Posterior vena cava (tissue), 2 donors: ENCODE measurements at regions not wholly inside any gene's neighbourhood (a gene's known extent, or its start where the extent isn't known, plus 50 kb on each side); places are given as distances from the start of the nearest gene placed in this dataset.

Experiments
- DNase-seq: peaks from one replicate; pipeline ENCODE4 v3.0.0-alpha.2; 2020; ENCODE audit warnings: low spot score
- intact Hi-C, 2 donors: fragments of 100-400 bp; cut with DNase I; formaldehyde crosslinking; loops; one replicate each; pipeline versions ENCODE4 v1.14.1 to v1.14.2; 2022 to 2023
- donor health status: DM: yes; HTN: yes; CAD: no.
- donor health status: DM: yes; HTN: yes; CAD: no.

- DNase-seq, result no peak
- intact Hi-C loops, result no loop called here
These were observed 60.5 kb upstream of the FOXD3 start for GRCh38 chr1:63261736-63262458.

GRCh38 chr1:63262459-63262770 is 60.0 kb upstream of the FOXD3 start:
- intact Hi-C loops, result no loop called here
- no peak for DNase-seq

GRCh38 chr1:63264161-63264560 is 58.2 kb upstream of the FOXD3 start:
- DNase-seq, result no peak
- intact Hi-C loops, result no loop called here

- intact Hi-C loops, result no loop called here
- no peak for DNase-seq
These were observed 55.5 kb upstream of the FOXD3 start for GRCh38 chr1:63266857-63267256.

- no peak for DNase-seq
- intact Hi-C loops, result no loop called here
These were observed 53.5 kb upstream of the FOXD3 start for GRCh38 chr1:63268876-63269275.

GRCh38 chr1:63269571-63269970 is 52.8 kb upstream of the FOXD3 start:
- no peak for DNase-seq
- intact Hi-C loops, result no loop called here
